WTC11 (cell line): ENCODE measurements at regions not wholly inside any gene's neighbourhood (a gene's known extent, or its start where the extent isn't known, plus 50 kb on each side); places are given as distances from the start of the nearest gene placed in this dataset.

Source experiments
- ATAC-seq: fragments of 200-7000 bp; cut with Tn5 transposase; 2 replicates; pipeline ENCODE4 v1.10.0; 2021; ENCODE audit warnings: mild to moderate bottlenecking, moderate library complexity
- CTCF ChIA-PET: fragments of 300-600 bp; sonication (Branson Sonifier 250); formaldehyde crosslinking; loops from one replicate; lab custom pipeline; 2021; ENCODE audit warnings: antibody characterized with exemption; lab: Charles Lee
- POLR2A ChIA-PET: fragments of 350-600 bp; sonication (Branson Sonifier 250); formaldehyde crosslinking; loops from one replicate; lab custom pipeline; 2021; ENCODE audit warnings: antibody characterized with exemption; lab: Charles Lee
- DNase-seq: peaks from one replicate; pipeline ENCODE4 v3.0.0; 2021; ENCODE audit warnings: low spot score
- H3K27ac Mint-ChIP-seq: 2 replicates; pipeline ENCODE4 v1.8.0; 2021; ENCODE audit warnings: mixed read lengths
- H3K27me3 Mint-ChIP-seq: 2 replicates; pipeline ENCODE4 v1.8.0; 2021; ENCODE audit warnings: low read depth, mild to moderate bottlenecking, moderate library complexity, mixed read lengths
- H3K36me3 Mint-ChIP-seq: 2 replicates; pipeline ENCODE4 v1.8.0; 2021; ENCODE audit warnings: mixed read lengths
- H3K4me1 Mint-ChIP-seq: 2 replicates; pipeline ENCODE4 v1.8.0; 2022; ENCODE audit warnings: mixed read lengths
- H3K4me3 Mint-ChIP-seq: 2 replicates; pipeline ENCODE4 v1.8.0; 2021; ENCODE audit warnings: mild to moderate bottlenecking, moderate library complexity, mixed read lengths
- H3K9me3 Mint-ChIP-seq: 2 replicates; pipeline ENCODE4 v1.8.0; 2021; ENCODE audit warnings: mixed read lengths
- CREB1 ChIP-seq: sonication (generic); formaldehyde crosslinking; IDR thresholded peaks from 2 replicates; pipeline ENCODE4 v1.8.0; 2023; ENCODE audit warnings: mild to moderate bottlenecking, missing genetic modification reagents
- CTCF ChIP-seq: fragments of 200-600 bp; IDR thresholded peaks from 2 replicates; pipeline ENCODE4 v1.8.0; 2022; ENCODE audit warnings: antibody characterized with exemption
- ETV6 ChIP-seq: sonication (generic); formaldehyde crosslinking; IDR thresholded peaks from 2 replicates; pipeline ENCODE4 v1.8.1; 2022; ENCODE audit warnings: mild to moderate bottlenecking, missing genetic modification reagents
- FOXK1 ChIP-seq: sonication (generic); formaldehyde crosslinking; IDR thresholded peaks from 2 replicates; pipeline ENCODE4 v1.8.0; 2022; ENCODE audit warnings: mild to moderate bottlenecking, moderate library complexity, missing genetic modification reagents
- GABPB1 ChIP-seq: sonication (generic); formaldehyde crosslinking; IDR thresholded peaks from 2 replicates; pipeline ENCODE4 v1.8.1; 2023; ENCODE audit warnings: mild to moderate bottlenecking, missing genetic modification reagents
- IRF2 ChIP-seq: sonication (generic); formaldehyde crosslinking; IDR thresholded peaks from 2 replicates; pipeline ENCODE4 v1.8.0; 2022; ENCODE audit warnings: low read depth, missing genetic modification reagents, borderline replicate concordance
- JAZF1 ChIP-seq: fragments of 250-450 bp; sonication (Bioruptor Pico); IDR thresholded peaks from 2 replicates; pipeline ENCODE4 v1.9.0; 2021; ENCODE audit warnings: moderate library complexity, mild to moderate bottlenecking, inconsistent platforms
- MLX ChIP-seq: sonication (generic); formaldehyde crosslinking; IDR thresholded peaks from 2 replicates; pipeline ENCODE4 v1.8.1; 2023; ENCODE audit warnings: mild to moderate bottlenecking, missing genetic modification reagents, moderate library complexity
- MYBL2 ChIP-seq: sonication (generic); formaldehyde crosslinking; IDR thresholded peaks from 2 replicates; pipeline ENCODE4 v1.8.1; 2023; ENCODE audit warnings: mild to moderate bottlenecking, moderate library complexity, missing genetic modification reagents
- NR2C2 ChIP-seq: sonication (generic); formaldehyde crosslinking; IDR thresholded peaks from 2 replicates; pipeline ENCODE4 v1.8.0; 2022; ENCODE audit warnings: mild to moderate bottlenecking, missing genetic modification reagents
- NR3C1 ChIP-seq: sonication (generic); formaldehyde crosslinking; conservative IDR thresholded peaks from 2 replicates; pipeline ENCODE4 v1.8.1; 2023; ENCODE audit warnings: low read depth, mild to moderate bottlenecking, missing genetic modification reagents
- PRRX2 ChIP-seq: fragments of 250-450 bp; sonication (Bioruptor Pico); IDR thresholded peaks from 2 replicates; pipeline ENCODE4 v1.8.0; 2021; ENCODE audit warnings: mild to moderate bottlenecking
- TP53 ChIP-seq: sonication (generic); formaldehyde crosslinking; IDR thresholded peaks from 2 replicates; pipeline ENCODE4 v1.8.1; 2023; ENCODE audit warnings: mild to moderate bottlenecking, missing genetic modification reagents
- USF2 ChIP-seq: sonication (generic); formaldehyde crosslinking; IDR thresholded peaks from 2 replicates; pipeline ENCODE4 v1.8.1; 2023; ENCODE audit warnings: mild to moderate bottlenecking, missing genetic modification reagents, moderate library complexity
- ZNF121 ChIP-seq: sonication (generic); formaldehyde crosslinking; IDR thresholded peaks from 2 replicates; pipeline ENCODE4 v1.8.0; 2023; ENCODE audit warnings: missing genetic modification reagents
- ZNF281 ChIP-seq: sonication (generic); formaldehyde crosslinking; IDR thresholded peaks from 2 replicates; pipeline ENCODE4 v1.8.0; 2023; ENCODE audit warnings: mild to moderate bottlenecking, missing genetic modification reagents
- ZNF416 ChIP-seq: fragments of 250-450 bp; sonication (Bioruptor Pico); IDR thresholded peaks from 2 replicates; pipeline ENCODE4 v1.9.0; 2021; ENCODE audit warnings: mild to moderate bottlenecking, inconsistent platforms
- ZNF425 ChIP-seq: fragments of 250-450 bp; sonication (Bioruptor Pico); conservative IDR thresholded peaks from 2 replicates; pipeline ENCODE4 v1.9.0; 2021; ENCODE audit warnings: mild to moderate bottlenecking
- ZNF532 ChIP-seq: fragments of 250-450 bp; sonication (Bioruptor Pico); IDR thresholded peaks from 2 replicates; pipeline ENCODE4 v1.9.0; 2021; ENCODE audit warnings: mild to moderate bottlenecking, borderline replicate concordance

- DNase-seq (no peak), ATAC-seq (no peak)
- Mint-ChIP-seq H3K36me3 (peaks cover 3% of the 10 kb centered on the region; the same call in 1 of the 2 replicates), H3K27ac (no peak overlapping the region), H3K27me3 (no peaks in the 10 kb centered on the region; the same call in 1 of the 2 replicates), H3K9me3 (no peaks in the 10 kb centered on the region), H3K4me3 (no peak overlapping the region), H3K4me1 (no peaks in the 10 kb centered on the region)
- ChIA-PET CTCF (no interaction called here), POLR2A (no interaction called here)
- TF ChIP-seq MLX (CRISPR knock-in tag) (no peak), CTCF (no peak), ZNF281 (no peak), GABPB1 (CRISPR knock-in tag) (no peak), CREB1 (CRISPR knock-in tag) (no peak), FOXK1 (CRISPR knock-in tag) (no peak), ETV6 (CRISPR knock-in tag) (no peak), NR2C2 (CRISPR knock-in tag) (no peak), JAZF1 (CRISPR knock-in tag) (no peak), USF2 (CRISPR knock-in tag) (no peak), TP53 (CRISPR knock-in tag) (no peak), ZNF532 (CRISPR knock-in tag) (no peak), PRRX2 (CRISPR knock-in tag) (no peak), IRF2 (no peak)
Observed at GRCh38 chr5:29777373-29777772, 1416.1 kb upstream of the CDH6 start.

- no peaks in the 10 kb centered on the region; the same call in 1 of the 2 replicates for H3K27me3 Mint-ChIP-seq
- no peak for TF ChIP-seq ZNF121 (CRISPR knock-in tag)
- no peak for TF ChIP-seq MYBL2 (CRISPR knock-in tag)
- TF ChIP-seq NR3C1 (CRISPR knock-in tag) = no peak
- TF ChIP-seq ZNF425 (CRISPR knock-in tag) = no peak
- TF ChIP-seq ZNF416 (CRISPR knock-in tag) = no peak
- no peaks in the 10 kb centered on the region for H3K36me3 Mint-ChIP-seq
- peaks cover 9% of the 10 kb centered on the region; the same call in 1 of the 2 replicates for H3K9me3 Mint-ChIP-seq
- H3K4me1 Mint-ChIP-seq = no peaks in the 10 kb centered on the region
- ATAC-seq (no peak), DNase-seq (no peak)
- CTCF ChIA-PET = no interaction called here
- H3K27ac Mint-ChIP-seq = no peak overlapping the region
- no peak overlapping the region for H3K4me3 Mint-ChIP-seq
- POLR2A ChIA-PET = no interaction called here
Observed at GRCh38 chr5:29770936-29771335, 1422.5 kb upstream of the CDH6 start.
